Kidney (tissue), 13 donors: ENCODE measurements at regions not wholly inside any gene's neighbourhood (a gene's known extent, or its start where the extent isn't known, plus 50 kb on each side); places are given as distances from the start of the nearest gene placed in this dataset.

Experiments
- DNase-seq, 5 donors: peaks; one replicate each; pipeline ENCODE4 v3.0.0-alpha.2; 2013 to 2020
- FAIRE-seq: peaks from 2 replicates; lab custom pipeline; 2012; peaks lifted over from hg19 to GRCh38; lab: Jason Lieb, UNC
- H3K27ac ChIP-seq, 2 donors: one replicate each; pipeline ENCODE4 v1.7.0; 2013; ENCODE audit warnings: low read depth in 2 of 2, low read length in 2 of 2, inconsistent platforms in 1 of 2
- H3K27me3 ChIP-seq: one replicate; pipeline ENCODE4 v1.7.1; 2013; ENCODE audit warnings: low read length, inconsistent platforms; ENCODE audit not compliant: control insufficient read depth, insufficient read depth
- H3K36me3 ChIP-seq, 3 donors: one replicate each; pipeline versions ENCODE4 v1.7.0 to v1.7.1; 2013; ENCODE audit warnings: low read length in 3 of 3, control low read depth in 1 of 3, inconsistent platforms in 1 of 3; ENCODE audit not compliant: insufficient read depth in 3 of 3, control insufficient read depth in 2 of 3
- H3K4me1 ChIP-seq, 3 donors: one replicate each; pipeline versions ENCODE4 v1.7.0 to v1.7.1; 2013; ENCODE audit warnings: low read length in 3 of 3, inconsistent platforms in 1 of 3, low read depth in 1 of 3; ENCODE audit not compliant: control insufficient read depth in 2 of 3, insufficient read depth in 2 of 3
- H3K4me3 ChIP-seq, 3 donors: one replicate each; pipeline versions ENCODE4 v1.7.0 to v1.8.1; 2013; ENCODE audit warnings: low read length in 3 of 3, control low read depth in 1 of 3, inconsistent platforms in 1 of 3
- H3K9ac ChIP-seq, 3 donors: one replicate each; pipeline versions ENCODE4 v1.7.0 to v1.7.1; 2013; ENCODE audit warnings: low read length in 3 of 3, control low read depth in 1 of 3, inconsistent platforms in 1 of 3
- H3K9me3 ChIP-seq, 3 donors: one replicate each; pipeline versions ENCODE4 v1.7.0 to v1.7.1; 2013; ENCODE audit warnings: low read length in 3 of 3, control low read depth in 1 of 3, inconsistent platforms in 1 of 3; ENCODE audit not compliant: control insufficient read depth in 2 of 3, insufficient read depth in 1 of 3
- intact Hi-C: fragments of 100-400 bp; cut with DNase I; formaldehyde crosslinking; loops from one replicate; pipeline ENCODE4 v1.11.1; 2022
- TF ChIP-seq, protein P1 (sequence below): IDR thresholded peaks from 3 replicates; pipeline ENCODE4 v1.5.1; 2012; ENCODE audit warnings: mild to moderate bottlenecking, moderate library complexity, borderline replicate concordance; ENCODE audit not compliant: insufficient read depth; ENCODE audit errors: extremely low read depth
- donor health status: control.
- donor health status: control.
- donor health status: control.
- donor health status: control.
- donor health status: control.
- donor health status: DM: yes; HTN: yes; CAD: no.
- donor health status: Normal renal cell carcinoma (clear cell type).

DNA sequence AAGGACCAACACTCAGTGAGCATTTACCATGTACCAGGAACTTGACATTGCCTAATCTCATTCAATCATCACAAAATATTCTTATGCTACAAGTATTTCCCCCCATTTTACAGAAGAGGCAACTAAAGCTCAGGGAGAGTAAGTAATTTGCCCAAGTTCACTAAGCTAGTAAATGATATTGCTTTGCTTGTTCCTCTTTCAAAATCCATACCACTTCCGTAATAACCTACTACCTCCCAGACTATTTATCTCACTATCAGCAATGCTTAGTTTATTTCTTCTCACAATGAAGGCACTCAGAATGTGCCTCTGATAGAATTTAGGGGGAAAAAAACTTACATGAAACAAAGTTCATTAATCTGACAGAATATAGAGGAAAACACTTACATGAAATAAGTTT, 1070.9 kb upstream of the FANCL start:
- Histone ChIP-seq H3K27ac (no peak overlapping the region), H3K36me3 (no peaks in the 10 kb centered on the region), H3K27me3 (no peaks in the 10 kb centered on the region), H3K4me1 (no peaks in the 10 kb centered on the region), H3K9me3 (no peaks in the 10 kb centered on the region), H3K4me3 (no peak overlapping the region), H3K9ac (no peak overlapping the region)
- no peak for FAIRE-seq
- DNase-seq, result no peak
- intact Hi-C loops, result no loop called here
- TF ChIP-seq, protein P1, sequence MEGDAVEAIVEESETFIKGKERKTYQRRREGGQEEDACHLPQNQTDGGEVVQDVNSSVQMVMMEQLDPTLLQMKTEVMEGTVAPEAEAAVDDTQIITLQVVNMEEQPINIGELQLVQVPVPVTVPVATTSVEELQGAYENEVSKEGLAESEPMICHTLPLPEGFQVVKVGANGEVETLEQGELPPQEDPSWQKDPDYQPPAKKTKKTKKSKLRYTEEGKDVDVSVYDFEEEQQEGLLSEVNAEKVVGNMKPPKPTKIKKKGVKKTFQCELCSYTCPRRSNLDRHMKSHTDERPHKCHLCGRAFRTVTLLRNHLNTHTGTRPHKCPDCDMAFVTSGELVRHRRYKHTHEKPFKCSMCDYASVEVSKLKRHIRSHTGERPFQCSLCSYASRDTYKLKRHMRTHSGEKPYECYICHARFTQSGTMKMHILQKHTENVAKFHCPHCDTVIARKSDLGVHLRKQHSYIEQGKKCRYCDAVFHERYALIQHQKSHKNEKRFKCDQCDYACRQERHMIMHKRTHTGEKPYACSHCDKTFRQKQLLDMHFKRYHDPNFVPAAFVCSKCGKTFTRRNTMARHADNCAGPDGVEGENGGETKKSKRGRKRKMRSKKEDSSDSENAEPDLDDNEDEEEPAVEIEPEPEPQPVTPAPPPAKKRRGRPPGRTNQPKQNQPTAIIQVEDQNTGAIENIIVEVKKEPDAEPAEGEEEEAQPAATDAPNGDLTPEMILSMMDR, result no peak

DNA sequence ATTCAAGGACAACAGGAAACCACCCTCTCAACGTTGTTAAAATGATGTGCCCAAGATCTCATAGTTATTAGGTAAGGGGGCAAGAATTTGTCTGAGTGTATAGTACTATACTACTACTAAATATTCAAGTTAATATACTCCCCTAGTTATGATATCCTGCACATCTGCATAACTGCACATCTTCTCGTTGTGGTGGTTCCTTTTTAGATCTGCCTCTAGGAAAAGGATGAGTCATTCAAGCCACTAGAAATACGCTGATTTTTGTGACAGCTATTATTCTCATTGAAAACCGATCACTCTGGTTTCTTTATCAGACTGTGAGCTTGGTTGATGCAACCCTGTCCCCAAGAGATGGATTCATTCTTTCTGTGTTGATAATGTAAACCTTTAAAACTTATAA, 1067.0 kb upstream of the FANCL start:
- intact Hi-C loops, result no loop called here
- Histone ChIP-seq H3K4me3 (no peak overlapping the region), H3K4me1 (no peaks in the 10 kb centered on the region), H3K27ac (no peak overlapping the region), H3K36me3 (no peaks in the 10 kb centered on the region), H3K27me3 (no peaks in the 10 kb centered on the region), H3K9me3 (no peaks in the 10 kb centered on the region), H3K9ac (no peak overlapping the region)
- FAIRE-seq (no peak), DNase-seq (no peak)
- TF ChIP-seq, protein P1, result no peak

DNA sequence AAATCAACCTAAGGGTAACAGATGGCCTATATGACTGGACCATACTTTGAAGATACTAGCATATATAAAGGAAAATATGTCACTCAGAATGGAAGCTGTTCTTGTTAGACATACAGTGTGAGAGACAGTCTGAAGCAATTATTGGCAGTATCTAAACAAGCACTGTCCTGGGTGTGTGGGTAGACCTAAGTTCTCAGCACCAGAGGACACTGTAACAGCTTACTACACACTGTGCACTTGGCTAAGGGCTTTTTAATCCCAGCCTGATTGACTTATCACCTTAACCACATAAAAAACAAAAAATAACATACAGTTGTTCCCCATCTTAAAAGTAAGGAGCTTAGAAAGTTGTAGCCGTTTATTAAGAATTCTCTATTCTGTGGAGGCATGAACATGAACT, 1066.1 kb upstream of the FANCL start:
- DNase-seq (no peak), FAIRE-seq (no peak)
- Histone ChIP-seq H3K4me3 (no peak overlapping the region), H3K27ac (no peak overlapping the region), H3K9me3 (no peaks in the 10 kb centered on the region), H3K9ac (no peak overlapping the region), H3K36me3 (no peaks in the 10 kb centered on the region), H3K27me3 (no peaks in the 10 kb centered on the region), H3K4me1 (no peaks in the 10 kb centered on the region)
- TF ChIP-seq, protein P1, result no peak
- intact Hi-C loops, result no loop called here

DNA sequence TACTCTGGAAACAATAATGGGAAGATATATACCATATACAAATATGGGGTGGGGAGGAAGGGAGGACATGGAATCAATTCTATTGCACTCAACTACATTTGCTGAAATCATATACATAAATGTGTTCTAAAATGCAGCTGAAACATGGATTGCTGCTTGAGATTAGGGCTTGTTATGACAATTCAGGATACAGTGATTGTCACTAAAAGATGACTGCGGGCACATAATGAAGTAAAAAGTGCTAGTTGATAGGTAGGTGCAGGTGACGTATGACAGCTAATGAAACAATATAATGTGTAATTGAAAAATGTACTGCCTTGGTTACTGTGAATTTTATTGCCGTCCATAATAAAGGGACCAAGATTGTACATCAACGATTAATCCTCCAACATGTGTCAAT, 1062.1 kb upstream of the FANCL start:
- no peak overlapping the region for H3K27ac ChIP-seq
- no peak overlapping the region for H3K4me3 ChIP-seq
- TF ChIP-seq, protein P1, result no peak
- intact Hi-C loops, result no loop called here
- no peaks in the 10 kb centered on the region for H3K36me3 ChIP-seq
- H3K27me3 ChIP-seq, result peaks cover 3% of the 10 kb centered on the region
- DNase-seq (no peak), FAIRE-seq (no peak)
- H3K9ac ChIP-seq, result no peak overlapping the region
- no peaks in the 10 kb centered on the region for H3K9me3 ChIP-seq
- H3K4me1 ChIP-seq, result no peaks in the 10 kb centered on the region
